Transverse colon (tissue), 4 donors: ENCODE measurements at regions not wholly inside any gene's neighbourhood (a gene's known extent, or its start where the extent isn't known, plus 50 kb on each side); places are given as distances from the start of the nearest gene placed in this dataset.

Experiments used
- EP300 ChIP-seq: sonication (generic); formaldehyde crosslinking; IDR thresholded peaks from one replicate; pipeline ENCODE4 v1.6.1; 2017; ENCODE audit warnings: antibody characterized with exemption, low read depth
- POLR2A ChIP-seq: fragments of 450-650 bp; IDR thresholded peaks from one replicate; pipeline ENCODE4 v1.6.1; 2016; ENCODE audit warnings: antibody characterized with exemption, mild to moderate bottlenecking, moderate library complexity
- POLR2AphosphoS5 ChIP-seq, 3 donors: sonication (generic); formaldehyde crosslinking; IDR thresholded peaks; one replicate each; pipeline ENCODE4 v1.6.1; 2016; ENCODE audit warnings: antibody characterized with exemption in 3 of 3
- TF ChIP-seq, protein P1 (sequence below), 5 experiments: fragments of 200-600 bp in 3 of 5; fragments of 450-650 bp in 2 of 5; sonication (generic) in 3 of 5; IDR thresholded peaks; 1 replicate in 2 of 5; 2 replicates in 3 of 5; pipeline ENCODE4 v1.5.1; 2016 to 2017; ENCODE audit warnings: antibody characterized with exemption in 5 of 5, inconsistent platforms in 3 of 5, mild to moderate bottlenecking in 2 of 5, moderate library complexity in 1 of 5

GRCh38 chr12:127414186-127414585 lies 852.8 kb upstream of the TMEM132C start:
- TF ChIP-seq, protein P1, sequence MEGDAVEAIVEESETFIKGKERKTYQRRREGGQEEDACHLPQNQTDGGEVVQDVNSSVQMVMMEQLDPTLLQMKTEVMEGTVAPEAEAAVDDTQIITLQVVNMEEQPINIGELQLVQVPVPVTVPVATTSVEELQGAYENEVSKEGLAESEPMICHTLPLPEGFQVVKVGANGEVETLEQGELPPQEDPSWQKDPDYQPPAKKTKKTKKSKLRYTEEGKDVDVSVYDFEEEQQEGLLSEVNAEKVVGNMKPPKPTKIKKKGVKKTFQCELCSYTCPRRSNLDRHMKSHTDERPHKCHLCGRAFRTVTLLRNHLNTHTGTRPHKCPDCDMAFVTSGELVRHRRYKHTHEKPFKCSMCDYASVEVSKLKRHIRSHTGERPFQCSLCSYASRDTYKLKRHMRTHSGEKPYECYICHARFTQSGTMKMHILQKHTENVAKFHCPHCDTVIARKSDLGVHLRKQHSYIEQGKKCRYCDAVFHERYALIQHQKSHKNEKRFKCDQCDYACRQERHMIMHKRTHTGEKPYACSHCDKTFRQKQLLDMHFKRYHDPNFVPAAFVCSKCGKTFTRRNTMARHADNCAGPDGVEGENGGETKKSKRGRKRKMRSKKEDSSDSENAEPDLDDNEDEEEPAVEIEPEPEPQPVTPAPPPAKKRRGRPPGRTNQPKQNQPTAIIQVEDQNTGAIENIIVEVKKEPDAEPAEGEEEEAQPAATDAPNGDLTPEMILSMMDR (IDR thresholded peaks at IDR 0.05) = no peak
- TF ChIP-seq EP300 (no peak), POLR2AphosphoS5 (IDR thresholded peaks at IDR 0.05) (no peak), POLR2A (no peak)
